Suprapubic skin (tissue), 4 donors: ENCODE measurements at regions not wholly inside any gene's neighbourhood (a gene's known extent, or its start where the extent isn't known, plus 50 kb on each side); places are given as distances from the start of the nearest gene placed in this dataset.

ENCODE experiments used
- CTCF ChIP-seq, 2 donors: fragments of 200-600 bp in 1 of 2; fragments of 450-650 bp in 1 of 2; sonication (generic) in 1 of 2; IDR thresholded peaks; one replicate each; pipeline ENCODE4 v1.5.1; 2016 to 2019; ENCODE audit warnings: antibody characterized with exemption in 2 of 2, mild to moderate bottlenecking in 1 of 2, moderate library complexity in 1 of 2
- EP300 ChIP-seq: sonication (generic); formaldehyde crosslinking; IDR thresholded peaks from one replicate; pipeline ENCODE4 v1.6.1; 2017; ENCODE audit warnings: antibody characterized with exemption
- POLR2A ChIP-seq, 2 donors: fragments of 450-650 bp; IDR thresholded peaks; one replicate each; pipeline ENCODE4 v1.6.1; 2017; ENCODE audit warnings: antibody characterized with exemption in 2 of 2, mild to moderate bottlenecking in 2 of 2, moderate library complexity in 2 of 2
- POLR2AphosphoS5 ChIP-seq, 3 donors: sonication (generic); formaldehyde crosslinking; IDR thresholded peaks; one replicate each; pipeline ENCODE4 v1.6.1; 2017; ENCODE audit warnings: antibody characterized with exemption in 3 of 3

- TF ChIP-seq CTCF (IDR thresholded peaks at IDR 0.05) (no peak), POLR2AphosphoS5 (IDR thresholded peaks at IDR 0.05) (no peak), POLR2A (IDR thresholded peaks at IDR 0.05) (no peak), EP300 (no peak)
Observed at GRCh38 chr11:29093416-29094120, 923.3 kb downstream of the KCNA4 start.
